ENCODE measurements at regions not wholly inside any gene's neighbourhood (a gene's known extent, or its start where the extent isn't known, plus 50 kb on each side); places are given as distances from the start of the nearest gene placed in this dataset.

DNA sequence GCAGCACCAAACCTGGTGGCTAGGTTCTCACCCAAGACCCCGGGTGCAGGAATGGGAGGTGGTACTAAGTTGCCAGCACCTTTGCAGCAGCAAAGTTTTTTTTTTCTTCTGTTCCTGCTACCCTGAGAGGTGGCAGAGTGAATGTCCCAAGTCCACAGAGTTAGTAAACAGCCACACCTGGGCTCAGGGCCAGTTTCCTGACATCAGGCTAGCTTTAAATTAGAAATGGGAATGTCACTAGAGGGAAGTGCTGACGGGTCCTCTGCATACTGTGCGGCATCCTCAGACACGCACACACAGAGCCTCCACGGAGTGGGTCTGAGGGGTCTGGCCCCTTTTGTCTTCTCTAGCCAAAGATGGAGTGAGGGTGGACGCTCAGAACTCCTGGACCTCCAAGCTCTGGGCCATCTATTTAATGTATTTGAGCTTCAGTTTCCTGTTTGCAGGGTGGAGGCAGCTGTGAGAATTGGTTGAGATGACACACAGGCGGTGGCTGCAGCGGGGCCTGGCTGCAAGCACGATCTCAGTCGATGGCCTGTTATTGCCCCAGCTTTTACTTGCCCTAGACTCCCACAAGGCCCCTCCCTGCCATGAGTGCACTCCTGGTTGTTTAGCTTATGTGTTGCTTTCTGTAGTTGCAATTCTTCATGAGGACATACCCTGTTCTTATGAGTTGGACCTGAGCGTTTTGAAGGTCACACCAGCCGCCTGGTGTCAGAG lies 751.4 kb upstream of the HS6ST1 start (continued):
- TF ChIP-seq, protein P1, sequence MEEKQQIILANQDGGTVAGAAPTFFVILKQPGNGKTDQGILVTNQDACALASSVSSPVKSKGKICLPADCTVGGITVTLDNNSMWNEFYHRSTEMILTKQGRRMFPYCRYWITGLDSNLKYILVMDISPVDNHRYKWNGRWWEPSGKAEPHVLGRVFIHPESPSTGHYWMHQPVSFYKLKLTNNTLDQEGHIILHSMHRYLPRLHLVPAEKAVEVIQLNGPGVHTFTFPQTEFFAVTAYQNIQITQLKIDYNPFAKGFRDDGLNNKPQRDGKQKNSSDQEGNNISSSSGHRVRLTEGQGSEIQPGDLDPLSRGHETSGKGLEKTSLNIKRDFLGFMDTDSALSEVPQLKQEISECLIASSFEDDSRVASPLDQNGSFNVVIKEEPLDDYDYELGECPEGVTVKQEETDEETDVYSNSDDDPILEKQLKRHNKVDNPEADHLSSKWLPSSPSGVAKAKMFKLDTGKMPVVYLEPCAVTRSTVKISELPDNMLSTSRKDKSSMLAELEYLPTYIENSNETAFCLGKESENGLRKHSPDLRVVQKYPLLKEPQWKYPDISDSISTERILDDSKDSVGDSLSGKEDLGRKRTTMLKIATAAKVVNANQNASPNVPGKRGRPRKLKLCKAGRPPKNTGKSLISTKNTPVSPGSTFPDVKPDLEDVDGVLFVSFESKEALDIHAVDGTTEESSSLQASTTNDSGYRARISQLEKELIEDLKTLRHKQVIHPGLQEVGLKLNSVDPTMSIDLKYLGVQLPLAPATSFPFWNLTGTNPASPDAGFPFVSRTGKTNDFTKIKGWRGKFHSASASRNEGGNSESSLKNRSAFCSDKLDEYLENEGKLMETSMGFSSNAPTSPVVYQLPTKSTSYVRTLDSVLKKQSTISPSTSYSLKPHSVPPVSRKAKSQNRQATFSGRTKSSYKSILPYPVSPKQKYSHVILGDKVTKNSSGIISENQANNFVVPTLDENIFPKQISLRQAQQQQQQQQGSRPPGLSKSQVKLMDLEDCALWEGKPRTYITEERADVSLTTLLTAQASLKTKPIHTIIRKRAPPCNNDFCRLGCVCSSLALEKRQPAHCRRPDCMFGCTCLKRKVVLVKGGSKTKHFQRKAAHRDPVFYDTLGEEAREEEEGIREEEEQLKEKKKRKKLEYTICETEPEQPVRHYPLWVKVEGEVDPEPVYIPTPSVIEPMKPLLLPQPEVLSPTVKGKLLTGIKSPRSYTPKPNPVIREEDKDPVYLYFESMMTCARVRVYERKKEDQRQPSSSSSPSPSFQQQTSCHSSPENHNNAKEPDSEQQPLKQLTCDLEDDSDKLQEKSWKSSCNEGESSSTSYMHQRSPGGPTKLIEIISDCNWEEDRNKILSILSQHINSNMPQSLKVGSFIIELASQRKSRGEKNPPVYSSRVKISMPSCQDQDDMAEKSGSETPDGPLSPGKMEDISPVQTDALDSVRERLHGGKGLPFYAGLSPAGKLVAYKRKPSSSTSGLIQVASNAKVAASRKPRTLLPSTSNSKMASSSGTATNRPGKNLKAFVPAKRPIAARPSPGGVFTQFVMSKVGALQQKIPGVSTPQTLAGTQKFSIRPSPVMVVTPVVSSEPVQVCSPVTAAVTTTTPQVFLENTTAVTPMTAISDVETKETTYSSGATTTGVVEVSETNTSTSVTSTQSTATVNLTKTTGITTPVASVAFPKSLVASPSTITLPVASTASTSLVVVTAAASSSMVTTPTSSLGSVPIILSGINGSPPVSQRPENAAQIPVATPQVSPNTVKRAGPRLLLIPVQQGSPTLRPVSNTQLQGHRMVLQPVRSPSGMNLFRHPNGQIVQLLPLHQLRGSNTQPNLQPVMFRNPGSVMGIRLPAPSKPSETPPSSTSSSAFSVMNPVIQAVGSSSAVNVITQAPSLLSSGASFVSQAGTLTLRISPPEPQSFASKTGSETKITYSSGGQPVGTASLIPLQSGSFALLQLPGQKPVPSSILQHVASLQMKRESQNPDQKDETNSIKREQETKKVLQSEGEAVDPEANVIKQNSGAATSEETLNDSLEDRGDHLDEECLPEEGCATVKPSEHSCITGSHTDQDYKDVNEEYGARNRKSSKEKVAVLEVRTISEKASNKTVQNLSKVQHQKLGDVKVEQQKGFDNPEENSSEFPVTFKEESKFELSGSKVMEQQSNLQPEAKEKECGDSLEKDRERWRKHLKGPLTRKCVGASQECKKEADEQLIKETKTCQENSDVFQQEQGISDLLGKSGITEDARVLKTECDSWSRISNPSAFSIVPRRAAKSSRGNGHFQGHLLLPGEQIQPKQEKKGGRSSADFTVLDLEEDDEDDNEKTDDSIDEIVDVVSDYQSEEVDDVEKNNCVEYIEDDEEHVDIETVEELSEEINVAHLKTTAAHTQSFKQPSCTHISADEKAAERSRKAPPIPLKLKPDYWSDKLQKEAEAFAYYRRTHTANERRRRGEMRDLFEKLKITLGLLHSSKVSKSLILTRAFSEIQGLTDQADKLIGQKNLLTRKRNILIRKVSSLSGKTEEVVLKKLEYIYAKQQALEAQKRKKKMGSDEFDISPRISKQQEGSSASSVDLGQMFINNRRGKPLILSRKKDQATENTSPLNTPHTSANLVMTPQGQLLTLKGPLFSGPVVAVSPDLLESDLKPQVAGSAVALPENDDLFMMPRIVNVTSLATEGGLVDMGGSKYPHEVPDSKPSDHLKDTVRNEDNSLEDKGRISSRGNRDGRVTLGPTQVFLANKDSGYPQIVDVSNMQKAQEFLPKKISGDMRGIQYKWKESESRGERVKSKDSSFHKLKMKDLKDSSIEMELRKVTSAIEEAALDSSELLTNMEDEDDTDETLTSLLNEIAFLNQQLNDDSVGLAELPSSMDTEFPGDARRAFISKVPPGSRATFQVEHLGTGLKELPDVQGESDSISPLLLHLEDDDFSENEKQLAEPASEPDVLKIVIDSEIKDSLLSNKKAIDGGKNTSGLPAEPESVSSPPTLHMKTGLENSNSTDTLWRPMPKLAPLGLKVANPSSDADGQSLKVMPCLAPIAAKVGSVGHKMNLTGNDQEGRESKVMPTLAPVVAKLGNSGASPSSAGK (IDR thresholded peaks at IDR 0.05) = no peak
